Stimulated activated CD4-positive, alpha-beta T cell treated with anti-CD3 and anti-CD28 coated beads, Interleukin-12 subunit alpha, Interleukin-12 subunit beta, amount 100 ng/mL, for 24 hours (primary cell): ENCODE measurements at regions not wholly inside any gene's neighbourhood (a gene's known extent, or its start where the extent isn't known, plus 50 kb on each side); places are given as distances from the start of the nearest gene placed in this dataset.

Experiments
- DNase-seq, 2 experiments: peaks; one replicate each; pipeline ENCODE4 v3.0.0-alpha.2; 2020; ENCODE audit warnings: low read depth in 2 of 2

GRCh38 chr19:31940396-31940795 lies 405.0 kb upstream of the ZNF507 start:
- no peak for DNase-seq

- DNase-seq = no peak
Observed at GRCh38 chr19:31943191-31943661, 402.2 kb upstream of the ZNF507 start.

DNA sequence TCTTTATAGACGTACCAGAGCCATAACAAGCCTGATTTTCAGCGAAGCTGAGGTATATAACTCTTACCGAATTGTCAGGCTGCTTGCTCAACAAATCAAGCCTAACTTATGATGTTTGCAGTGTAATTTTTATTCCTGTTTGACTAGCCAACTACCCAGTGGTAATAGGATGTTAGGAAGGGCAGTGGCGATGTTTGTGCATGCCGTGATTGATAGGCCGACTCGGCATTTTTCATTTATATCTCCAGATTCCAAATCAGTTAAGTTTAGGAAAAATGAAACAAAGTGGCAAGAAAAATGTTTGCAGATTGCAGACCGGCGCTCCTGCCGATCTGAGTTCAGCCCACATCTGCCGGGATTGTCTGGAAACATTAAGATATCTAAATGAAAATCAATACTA lies 401.6 kb upstream of the ZNF507 start:
- no peak for DNase-seq

DNA sequence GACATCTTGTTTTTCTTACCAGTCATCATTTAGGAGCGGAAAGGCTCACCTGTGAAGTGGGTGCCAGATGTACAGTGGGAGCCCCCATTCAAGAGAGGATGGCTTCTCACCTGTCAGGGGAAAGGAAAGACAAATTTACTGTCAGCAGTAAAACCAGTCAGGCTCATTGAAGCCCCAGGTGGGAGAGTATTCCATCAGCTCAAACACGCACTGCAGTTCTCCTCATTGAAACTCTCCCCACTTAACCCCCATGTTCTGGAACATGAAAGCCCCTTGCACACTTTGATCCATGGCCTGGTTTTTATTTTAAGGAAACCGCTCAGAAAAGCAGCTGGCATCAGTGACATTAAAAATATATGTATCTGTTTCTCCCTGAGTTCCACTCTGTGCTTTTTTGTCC lies 401.1 kb upstream of the ZNF507 start:
- DNase-seq = no peak

- no peak for DNase-seq
Observed at GRCh38 chr19:31946491-31946890, 398.9 kb upstream of the ZNF507 start.

GRCh38 chr19:31947436-31948115 lies 397.8 kb upstream of the ZNF507 start:
- DNase-seq = no peak

DNA sequence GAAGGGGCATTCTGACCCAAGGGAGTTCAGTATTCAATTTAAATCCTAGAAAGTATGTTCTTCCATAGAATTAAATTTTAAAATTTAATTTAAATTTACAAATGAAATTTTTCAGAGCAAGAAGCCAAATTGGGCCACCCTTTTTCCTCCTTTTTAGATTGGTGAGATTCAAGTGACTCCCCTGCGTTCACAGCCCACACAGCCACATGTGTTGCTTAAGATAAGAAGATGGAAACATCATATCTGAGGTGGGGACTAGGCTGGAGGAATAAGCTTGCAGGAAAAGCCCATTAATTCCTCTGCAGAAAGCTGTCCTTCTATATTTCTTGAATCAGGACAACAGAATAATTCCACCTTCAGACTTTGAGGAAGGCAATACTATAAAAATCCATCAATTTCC lies 392.7 kb upstream of the ZNF507 start:
- no peak for DNase-seq

DNA sequence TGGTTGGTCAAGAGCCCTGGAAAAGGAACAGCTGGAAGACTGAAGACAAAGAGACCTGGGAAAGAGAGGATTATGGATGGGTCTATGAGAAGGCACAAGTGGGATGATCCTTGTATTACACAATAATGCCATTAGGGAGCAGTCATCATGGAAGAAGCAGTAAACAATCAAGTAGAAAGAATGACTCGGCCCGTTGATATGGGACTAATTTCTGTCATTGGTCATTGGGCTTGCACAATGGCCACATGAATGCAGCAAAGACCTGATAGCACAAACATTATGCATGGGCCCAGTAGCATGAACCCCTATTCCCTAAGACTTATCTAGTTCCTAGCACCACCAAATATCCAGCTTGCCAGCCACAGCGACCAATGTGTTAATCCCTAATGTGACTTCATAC lies 390.3 kb upstream of the ZNF507 start:
- DNase-seq = no peak

- no peak for DNase-seq
Observed at GRCh38 chr19:31955884-31956283, 389.5 kb upstream of the ZNF507 start.

DNA sequence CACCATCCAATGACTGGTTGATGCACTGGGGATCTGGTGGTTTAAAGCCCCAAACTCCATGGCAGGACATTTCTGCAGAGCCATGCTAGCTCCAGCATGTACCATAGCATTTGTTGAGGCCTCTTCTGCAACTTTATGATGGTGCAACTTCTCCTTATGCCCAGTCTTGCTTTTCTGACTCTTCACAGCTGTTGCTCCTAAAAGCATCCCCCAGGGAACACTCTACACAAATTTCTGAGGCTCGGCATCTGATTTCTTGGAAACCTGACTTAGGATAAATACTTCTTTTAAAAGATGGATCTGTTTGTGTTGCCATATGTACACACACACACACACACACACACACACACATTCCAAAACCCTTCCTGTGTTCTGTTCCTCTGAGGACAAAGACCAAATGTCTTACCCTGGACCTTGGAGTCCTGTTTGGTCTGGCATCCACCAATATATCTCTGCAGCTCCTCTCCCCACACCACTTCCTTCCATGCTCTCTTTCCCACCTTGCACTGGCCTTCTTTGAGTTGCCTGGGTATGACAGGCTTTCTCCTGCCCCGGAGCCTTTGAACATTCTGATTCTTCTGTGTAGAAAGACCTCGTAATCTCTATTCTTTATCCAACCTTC lies 388.5 kb upstream of the ZNF507 start:
- DNase-seq = no peak

DNA sequence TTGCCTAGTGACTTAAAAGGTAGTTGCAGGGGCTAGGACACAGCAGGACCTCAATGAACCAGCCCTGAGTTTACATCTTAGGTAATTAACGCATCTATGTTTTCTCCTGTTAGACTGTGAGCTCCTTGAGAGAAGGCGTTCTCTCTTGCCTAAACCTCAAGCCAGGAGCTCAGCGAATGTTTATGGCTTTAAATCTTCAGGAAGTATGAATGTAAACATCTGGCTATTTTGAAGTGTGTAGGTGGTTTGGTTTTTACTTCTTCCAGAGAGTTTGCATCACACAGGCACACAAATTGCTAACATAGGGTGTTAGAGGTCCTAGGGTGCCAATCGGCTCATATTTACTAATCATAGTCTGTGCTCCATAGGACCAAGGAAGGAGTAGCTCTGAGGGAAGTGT lies 387.7 kb upstream of the ZNF507 start:
- no peak for DNase-seq

DNA sequence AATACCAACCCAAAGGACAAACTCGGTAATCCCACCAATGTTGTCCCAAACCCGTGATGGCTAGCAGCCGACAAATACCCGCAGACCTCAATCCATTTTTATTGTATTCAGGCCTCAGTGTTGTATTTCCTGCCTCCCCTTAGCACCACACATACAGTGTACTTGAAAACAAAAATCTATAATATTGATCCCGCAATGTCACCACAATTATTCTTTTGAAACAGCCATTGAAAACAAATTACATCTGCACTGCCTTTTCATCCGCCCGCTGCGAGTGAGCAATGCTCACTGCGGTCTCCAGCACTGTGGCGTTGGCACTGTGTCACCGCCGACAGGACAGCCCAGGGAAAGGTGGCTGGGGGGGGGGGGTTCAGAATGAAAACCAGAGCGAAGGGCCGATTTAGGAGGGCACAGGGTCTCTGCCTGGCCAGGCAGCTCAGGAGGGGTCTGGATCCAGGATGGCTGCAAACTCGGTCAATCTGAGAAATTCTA lies 385.8 kb upstream of the ZNF507 start:
- no peak for DNase-seq

DNA sequence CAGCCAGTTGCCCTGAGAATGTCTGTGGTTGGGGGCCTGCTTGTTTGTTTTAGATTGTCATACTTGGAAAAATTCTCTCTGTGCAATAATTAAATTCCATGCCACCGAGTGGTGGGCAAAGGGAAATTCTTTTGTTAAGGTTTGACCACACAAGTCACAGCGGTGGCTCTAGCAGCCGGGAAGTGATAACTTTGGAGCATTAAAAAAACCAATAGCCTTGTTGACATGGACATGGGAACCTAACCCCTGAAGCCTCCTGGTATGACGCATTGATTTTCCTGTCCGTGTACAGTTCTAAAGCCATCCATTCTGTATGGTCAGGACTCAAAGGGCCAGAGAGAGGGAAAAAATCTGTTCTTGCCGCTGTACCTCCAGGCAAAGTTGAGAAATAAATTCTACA lies 384.9 kb upstream of the ZNF507 start:
- DNase-seq = no peak

GRCh38 chr19:31961191-31961590 lies 384.2 kb upstream of the ZNF507 start:
- no peak for DNase-seq

DNA sequence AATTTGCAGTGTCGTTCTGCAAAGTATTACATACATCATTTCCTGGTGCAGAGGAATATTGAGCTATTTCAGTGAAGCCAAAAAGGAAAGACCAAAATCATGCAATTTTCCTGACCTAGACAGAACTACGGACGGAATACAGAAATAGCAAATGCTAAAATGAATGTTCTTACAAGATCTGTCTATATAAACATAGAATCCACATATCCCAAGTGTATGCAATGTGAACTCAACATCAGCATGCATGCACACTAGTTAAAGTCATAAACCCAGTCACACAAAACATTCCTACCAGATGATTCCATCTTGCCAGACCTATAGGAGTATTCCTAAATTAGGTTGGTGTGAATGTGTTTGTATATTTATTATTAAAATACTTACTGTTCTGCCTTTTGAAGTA lies 383.7 kb upstream of the ZNF507 start:
- no peak for DNase-seq

GRCh38 chr19:31962561-31962996 lies 382.8 kb upstream of the ZNF507 start:
- no peak for DNase-seq

DNA sequence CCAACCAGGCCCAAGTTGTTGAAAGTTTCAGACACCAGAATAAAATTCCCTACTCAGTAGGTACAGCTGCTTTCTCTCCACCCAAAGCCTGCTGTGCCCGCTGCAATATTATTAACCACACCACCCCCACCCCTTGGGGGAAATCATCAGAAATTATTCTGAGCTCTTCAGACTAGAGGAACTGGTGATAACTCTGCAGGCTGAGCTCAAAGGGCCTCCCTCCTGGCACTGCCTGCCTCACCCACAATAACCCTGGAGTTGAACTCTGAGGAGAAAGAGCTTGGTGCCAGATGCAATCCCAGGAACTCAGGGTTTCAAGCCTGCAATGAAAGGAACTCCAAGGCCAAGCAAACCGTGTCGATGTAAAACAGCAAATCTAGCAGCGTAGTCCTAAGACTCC lies 381.7 kb upstream of the ZNF507 start:
- no peak for DNase-seq

DNA sequence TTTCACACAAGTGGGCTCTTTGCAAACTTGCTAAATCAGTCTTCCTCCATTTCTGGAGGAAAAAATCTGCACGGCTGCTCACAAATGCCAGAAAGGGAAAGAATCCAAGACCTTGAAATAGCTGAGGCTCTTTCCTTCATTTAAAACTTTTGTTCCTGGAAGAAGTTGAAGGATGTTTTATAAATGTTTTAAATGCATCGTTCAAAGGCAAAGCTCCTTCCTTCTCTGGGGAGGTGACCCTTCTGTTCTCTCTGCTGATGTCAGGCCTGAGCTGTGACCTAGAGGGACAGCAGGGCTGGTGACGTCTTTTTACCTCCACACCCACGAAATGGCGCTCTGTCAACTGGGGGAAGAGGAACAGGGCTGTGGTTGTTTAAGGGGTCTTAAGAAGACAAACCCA lies 376.4 kb upstream of the ZNF507 start:
- no peak for DNase-seq

GRCh38 chr19:31970027-31970461 lies 375.4 kb upstream of the ZNF507 start:
- DNase-seq = no peak

GRCh38 chr19:31974290-31974689 lies 371.1 kb upstream of the ZNF507 start:
- no peak for DNase-seq

DNA sequence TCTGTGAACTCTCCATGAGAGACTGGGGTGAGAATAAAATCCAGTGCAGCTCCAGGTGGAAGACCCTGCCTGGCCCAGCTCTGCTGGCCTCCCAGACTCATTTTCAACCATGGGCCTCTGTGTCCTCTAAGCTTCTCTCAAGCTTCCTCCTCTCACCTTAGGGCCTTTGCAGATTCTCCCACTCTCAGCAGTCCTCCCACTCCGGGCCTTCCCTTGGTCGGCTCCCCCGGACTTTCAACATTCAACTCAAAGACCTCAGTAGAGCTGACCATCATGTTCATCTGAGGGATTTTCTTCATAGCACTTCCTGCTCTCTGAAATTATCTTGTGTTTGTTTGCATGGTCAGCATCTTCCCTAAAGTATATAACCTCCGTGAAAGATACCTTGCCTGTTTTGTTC lies 370.5 kb upstream of the ZNF507 start:
- no peak for DNase-seq

DNA sequence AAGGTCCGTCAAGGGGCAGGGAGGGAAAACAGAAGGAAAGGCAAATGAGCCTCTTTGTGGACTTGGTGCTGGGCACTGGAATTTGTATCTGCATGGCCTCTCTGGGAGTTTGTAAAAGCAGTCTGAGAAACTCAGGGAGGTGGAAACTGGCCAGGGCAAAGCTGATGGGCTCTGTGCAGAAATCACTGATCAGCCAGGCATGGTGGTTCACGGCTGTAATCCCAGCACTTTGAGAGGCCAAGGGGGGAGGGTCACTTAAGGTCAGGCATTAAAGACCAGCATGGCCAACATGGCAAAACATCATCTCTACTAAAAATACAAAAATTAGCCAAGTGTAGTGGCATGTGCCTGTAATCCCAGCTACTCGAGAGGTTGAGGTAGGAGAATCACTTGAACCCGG lies 369.9 kb upstream of the ZNF507 start:
- DNase-seq = no peak

DNA sequence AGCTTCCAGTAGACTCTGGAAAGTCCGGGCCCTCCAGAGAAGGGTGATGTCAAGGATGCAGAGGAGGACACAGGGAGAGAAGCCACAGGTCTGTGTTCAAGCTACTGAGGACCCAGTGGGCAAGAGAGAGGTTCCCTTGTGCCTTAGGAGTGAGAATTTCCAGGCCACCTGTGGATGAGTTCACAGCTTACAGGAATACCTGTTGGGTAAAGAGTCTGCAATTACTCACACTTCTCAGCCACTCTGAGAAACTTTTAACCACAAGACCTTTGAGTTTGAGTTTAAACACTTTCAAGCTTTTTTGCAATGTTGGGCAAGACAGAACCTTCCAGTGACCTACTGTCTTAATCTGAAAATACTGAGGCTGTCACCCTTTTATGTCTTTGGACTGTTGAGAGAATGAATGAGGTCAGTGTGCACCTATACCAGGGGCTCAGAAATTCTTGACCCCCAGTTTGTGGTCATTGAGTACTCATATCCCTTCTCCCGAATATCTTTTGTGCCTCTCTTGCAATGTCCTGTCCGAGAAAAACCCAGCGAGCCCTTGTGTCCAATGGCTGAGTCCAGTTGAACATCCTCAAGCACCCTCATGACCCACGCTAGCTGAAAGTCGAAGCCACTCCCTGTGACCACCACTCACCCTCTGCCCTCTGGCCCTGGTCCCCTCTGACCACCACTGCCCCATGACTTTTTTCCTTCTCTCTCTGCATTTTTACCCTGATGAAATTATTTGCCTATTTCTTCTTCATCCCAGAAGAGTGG lies 368.5 kb upstream of the ZNF507 start:
- no peak for DNase-seq
